ENCODE measurements at regions not wholly inside any gene's neighbourhood (a gene's known extent, or its start where the extent isn't known, plus 50 kb on each side); places are given as distances from the start of the nearest gene placed in this dataset.

GRCh38 chrX:6930307-6930849, 217.1 kb upstream of the STS start:
- TF ChIP-seq CTCF (IDR thresholded peaks at IDR 0.05) (no peak), POLR2A (IDR thresholded peaks at IDR 0.05) (no peak)

All from transverse colon (tissue), 3 donors.